ENCODE measurements at regions not wholly inside any gene's neighbourhood (a gene's known extent, or its start where the extent isn't known, plus 50 kb on each side); places are given as distances from the start of the nearest gene placed in this dataset.

- Histone ChIP-seq H3K4me2 (no peak overlapping the region), H4K20me1 (replicated peaks; ENCODE audit: insufficient read depth) (no peaks in the 10 kb centered on the region), H3F3A (replicated peaks; ENCODE audit: low read depth) (no peaks in the 10 kb centered on the region), H2AFZ (peak overlapping the region; percentile 56; the same call in 1 of the 2 replicates), H3K36me3 (ENCODE audit: insufficient read depth) (no peaks in the 10 kb centered on the region), H3K9me2 (ENCODE audit: insufficient read depth) (peaks cover 5% of the 10 kb centered on the region; the same call in 1 of the 2 replicates), H3K27ac (ENCODE audit: low read depth) (no peak overlapping the region), H3K4me3 (no peak overlapping the region), H3K79me2 (replicated peaks; ENCODE audit: insufficient read depth) (no peaks in the 10 kb centered on the region), H3K27me3 (ENCODE audit: insufficient read depth) (no peaks in the 10 kb centered on the region), H3K4me1 (ENCODE audit: insufficient read depth) (no peaks in the 10 kb centered on the region)
- ATAC-seq (no peak), DNase-seq (ENCODE audit: low spot score) (no peak)
- no peak overlapping the region for H3K4me3 Mint-ChIP-seq
- H3K27ac Mint-ChIP-seq = no peak overlapping the region
- H3K27me3 Mint-ChIP-seq (ENCODE audit: insufficient read depth, low read depth, poor library complexity) = peaks cover 5% of the 10 kb centered on the region
- TF ChIP-seq STAT1 (IDR thresholded peaks at IDR 0.05; ENCODE audit: unreplicated experiment) (no peak), EZH2 (IDR thresholded peaks at IDR 0.05; ENCODE audit: low read depth, unreplicated experiment) (no peak), JUNB (IDR thresholded peaks at IDR 0.05; ENCODE audit: unreplicated experiment) (no peak), EZH2phosphoT487 (IDR thresholded peaks at IDR 0.05; ENCODE audit: unreplicated experiment) (no peak), REST (IDR thresholded peaks at IDR 0.05; ENCODE audit: unreplicated experiment) (no peak), NANOG (IDR thresholded peaks at IDR 0.05; ENCODE audit: borderline replicate concordance) (no peak), ZNF114 (CRISPR knock-in tag; IDR thresholded peaks at IDR 0.05) (no peak), POLR2AphosphoS5 (IDR thresholded peaks at IDR 0.05; ENCODE audit: low read depth) (no peak), ZNF331 (CRISPR knock-in tag; IDR thresholded peaks at IDR 0.05; ENCODE audit: low read depth) (no peak), CTCF (conservative IDR thresholded peaks at IDR 0.05; ENCODE audit: low read depth in 2 of 2) (no peak), CREB1 (CRISPR knock-in tag; IDR thresholded peaks at IDR 0.05; ENCODE audit: low read depth) (no peak)
- TF ChIP-seq, protein P1, sequence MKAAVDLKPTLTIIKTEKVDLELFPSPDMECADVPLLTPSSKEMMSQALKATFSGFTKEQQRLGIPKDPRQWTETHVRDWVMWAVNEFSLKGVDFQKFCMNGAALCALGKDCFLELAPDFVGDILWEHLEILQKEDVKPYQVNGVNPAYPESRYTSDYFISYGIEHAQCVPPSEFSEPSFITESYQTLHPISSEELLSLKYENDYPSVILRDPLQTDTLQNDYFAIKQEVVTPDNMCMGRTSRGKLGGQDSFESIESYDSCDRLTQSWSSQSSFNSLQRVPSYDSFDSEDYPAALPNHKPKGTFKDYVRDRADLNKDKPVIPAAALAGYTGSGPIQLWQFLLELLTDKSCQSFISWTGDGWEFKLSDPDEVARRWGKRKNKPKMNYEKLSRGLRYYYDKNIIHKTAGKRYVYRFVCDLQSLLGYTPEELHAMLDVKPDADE (IDR thresholded peaks at IDR 0.05) = no peak
- TF ChIP-seq, protein P2, sequence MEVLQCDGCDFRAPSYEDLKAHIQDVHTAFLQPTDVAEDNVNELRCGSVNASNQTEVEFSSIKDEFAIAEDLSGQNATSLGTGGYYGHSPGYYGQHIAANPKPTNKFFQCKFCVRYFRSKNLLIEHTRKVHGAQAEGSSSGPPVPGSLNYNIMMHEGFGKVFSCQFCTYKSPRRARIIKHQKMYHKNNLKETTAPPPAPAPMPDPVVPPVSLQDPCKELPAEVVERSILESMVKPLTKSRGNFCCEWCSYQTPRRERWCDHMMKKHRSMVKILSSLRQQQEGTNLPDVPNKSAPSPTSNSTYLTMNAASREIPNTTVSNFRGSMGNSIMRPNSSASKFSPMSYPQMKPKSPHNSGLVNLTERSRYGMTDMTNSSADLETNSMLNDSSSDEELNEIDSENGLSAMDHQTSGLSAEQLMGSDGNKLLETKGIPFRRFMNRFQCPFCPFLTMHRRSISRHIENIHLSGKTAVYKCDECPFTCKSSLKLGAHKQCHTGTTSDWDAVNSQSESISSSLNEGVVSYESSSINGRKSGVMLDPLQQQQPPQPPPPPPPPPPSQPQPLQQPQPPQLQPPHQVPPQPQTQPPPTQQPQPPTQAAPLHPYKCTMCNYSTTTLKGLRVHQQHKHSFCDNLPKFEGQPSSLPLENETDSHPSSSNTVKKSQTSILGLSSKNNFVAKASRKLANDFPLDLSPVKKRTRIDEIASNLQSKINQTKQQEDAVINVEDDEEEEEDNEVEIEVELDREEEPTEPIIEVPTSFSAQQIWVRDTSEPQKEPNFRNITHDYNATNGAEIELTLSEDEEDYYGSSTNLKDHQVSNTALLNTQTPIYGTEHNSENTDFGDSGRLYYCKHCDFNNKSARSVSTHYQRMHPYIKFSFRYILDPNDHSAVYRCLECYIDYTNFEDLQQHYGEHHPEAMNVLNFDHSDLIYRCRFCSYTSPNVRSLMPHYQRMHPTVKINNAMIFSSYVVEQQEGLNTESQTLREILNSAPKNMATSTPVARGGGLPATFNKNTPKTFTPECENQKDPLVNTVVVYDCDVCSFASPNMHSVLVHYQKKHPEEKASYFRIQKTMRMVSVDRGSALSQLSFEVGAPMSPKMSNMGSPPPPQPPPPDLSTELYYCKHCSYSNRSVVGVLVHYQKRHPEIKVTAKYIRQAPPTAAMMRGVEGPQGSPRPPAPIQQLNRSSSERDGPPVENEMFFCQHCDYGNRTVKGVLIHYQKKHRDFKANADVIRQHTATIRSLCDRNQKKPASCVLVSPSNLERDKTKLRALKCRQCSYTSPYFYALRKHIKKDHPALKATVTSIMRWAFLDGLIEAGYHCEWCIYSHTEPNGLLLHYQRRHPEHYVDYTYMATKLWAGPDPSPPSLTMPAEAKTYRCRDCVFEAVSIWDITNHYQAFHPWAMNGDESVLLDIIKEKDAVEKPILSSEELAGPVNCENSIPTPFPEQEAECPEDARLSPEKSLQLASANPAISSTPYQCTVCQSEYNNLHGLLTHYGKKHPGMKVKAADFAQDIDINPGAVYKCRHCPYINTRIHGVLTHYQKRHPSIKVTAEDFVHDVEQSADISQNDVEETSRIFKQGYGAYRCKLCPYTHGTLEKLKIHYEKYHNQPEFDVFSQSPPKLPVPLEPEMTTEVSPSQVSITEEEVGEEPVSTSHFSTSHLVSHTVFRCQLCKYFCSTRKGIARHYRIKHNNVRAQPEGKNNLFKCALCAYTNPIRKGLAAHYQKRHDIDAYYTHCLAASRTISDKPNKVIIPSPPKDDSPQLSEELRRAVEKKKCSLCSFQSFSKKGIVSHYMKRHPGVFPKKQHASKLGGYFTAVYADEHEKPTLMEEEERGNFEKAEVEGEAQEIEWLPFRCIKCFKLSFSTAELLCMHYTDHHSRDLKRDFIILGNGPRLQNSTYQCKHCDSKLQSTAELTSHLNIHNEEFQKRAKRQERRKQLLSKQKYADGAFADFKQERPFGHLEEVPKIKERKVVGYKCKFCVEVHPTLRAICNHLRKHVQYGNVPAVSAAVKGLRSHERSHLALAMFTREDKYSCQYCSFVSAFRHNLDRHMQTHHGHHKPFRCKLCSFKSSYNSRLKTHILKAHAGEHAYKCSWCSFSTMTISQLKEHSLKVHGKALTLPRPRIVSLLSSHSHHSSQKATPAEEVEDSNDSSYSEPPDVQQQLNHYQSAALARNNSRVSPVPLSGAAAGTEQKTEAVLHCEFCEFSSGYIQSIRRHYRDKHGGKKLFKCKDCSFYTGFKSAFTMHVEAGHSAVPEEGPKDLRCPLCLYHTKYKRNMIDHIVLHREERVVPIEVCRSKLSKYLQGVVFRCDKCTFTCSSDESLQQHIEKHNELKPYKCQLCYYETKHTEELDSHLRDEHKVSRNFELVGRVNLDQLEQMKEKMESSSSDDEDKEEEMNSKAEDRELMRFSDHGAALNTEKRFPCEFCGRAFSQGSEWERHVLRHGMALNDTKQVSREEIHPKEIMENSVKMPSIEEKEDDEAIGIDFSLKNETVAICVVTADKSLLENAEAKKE (CRISPR knock-in tag; IDR thresholded peaks at IDR 0.05) = no peak
- H3K36me3 Mint-ChIP-seq (ENCODE audit: low read depth) = no peaks in the 10 kb centered on the region; the same call in 2 of the 3 replicates
- H3K9me3 Mint-ChIP-seq = no peaks in the 10 kb centered on the region; the same call in 2 of the 3 replicates
- H3K4me1 Mint-ChIP-seq = peaks cover 6% of the 10 kb centered on the region; the same call in 2 of the 3 replicates
These were observed 660.1 kb upstream of the CAMK1G start for GRCh38 chr1:208923456-208923855.

Measured in GM23338 (cell line).